Fibroblast of skin of abdomen (primary cell): ENCODE measurements at regions not wholly inside any gene's neighbourhood (a gene's known extent, or its start where the extent isn't known, plus 50 kb on each side); places are given as distances from the start of the nearest gene placed in this dataset.

Source experiments
- DNase-seq: peaks from one replicate; pipeline ENCODE4 v3.0.0-alpha.2; 2013

- DNase-seq: no peak
These were observed 665.2 kb downstream of the BCL11B start for GRCh38 chr14:98606816-98607215.

GRCh38 chr14:98607341-98607910 is 664.6 kb downstream of the BCL11B start:
- no peak for DNase-seq

GRCh38 chr14:98608071-98609060 is 663.6 kb downstream of the BCL11B start:
- no peak for DNase-seq

GRCh38 chr14:98612434-98613200 is 659.4 kb downstream of the BCL11B start:
- no peak for DNase-seq

- DNase-seq: no peak
These were observed 657.3 kb downstream of the BCL11B start for GRCh38 chr14:98614741-98615140.

- peak; percentile 71 for DNase-seq
These were observed 649.6 kb downstream of the BCL11B start for GRCh38 chr14:98622208-98623051.

- DNase-seq: no peak
These were observed 648.1 kb downstream of the BCL11B start for GRCh38 chr14:98623788-98624415.

- DNase-seq: no peak
These were observed 638.6 kb downstream of the BCL11B start for GRCh38 chr14:98633380-98633779.

- no peak for DNase-seq
These were observed 637.8 kb downstream of the BCL11B start for GRCh38 chr14:98634043-98634820.

- DNase-seq: no peak
These were observed 633.6 kb downstream of the BCL11B start for GRCh38 chr14:98638366-98638765.

GRCh38 chr14:98647754-98648153 is 624.2 kb downstream of the BCL11B start:
- no peak for DNase-seq

GRCh38 chr14:98651037-98651436 is 621.0 kb downstream of the BCL11B start:
- no peak for DNase-seq

GRCh38 chr14:98665007-98665406 is 607.0 kb downstream of the BCL11B start:
- no peak for DNase-seq

GRCh38 chr14:98666545-98666944 is 605.5 kb downstream of the BCL11B start:
- no peak for DNase-seq

GRCh38 chr14:98682033-98682432 is 590.0 kb downstream of the BCL11B start:
- DNase-seq: no peak

GRCh38 chr14:98682726-98683125 is 589.3 kb downstream of the BCL11B start:
- no peak for DNase-seq

GRCh38 chr14:98684468-98684867 is 587.5 kb downstream of the BCL11B start:
- no peak for DNase-seq

- no peak for DNase-seq
These were observed 586.3 kb downstream of the BCL11B start for GRCh38 chr14:98685725-98686124.

GRCh38 chr14:98688446-98688845 is 583.6 kb downstream of the BCL11B start:
- DNase-seq: no peak

GRCh38 chr14:98689951-98690350 is 582.0 kb downstream of the BCL11B start:
- no peak for DNase-seq

- DNase-seq: peak; percentile 3
These were observed 579.2 kb downstream of the BCL11B start for GRCh38 chr14:98692832-98693231.
